ENCODE measurements at regions not wholly inside any gene's neighbourhood (a gene's known extent, or its start where the extent isn't known, plus 50 kb on each side); places are given as distances from the start of the nearest gene placed in this dataset.

DNA sequence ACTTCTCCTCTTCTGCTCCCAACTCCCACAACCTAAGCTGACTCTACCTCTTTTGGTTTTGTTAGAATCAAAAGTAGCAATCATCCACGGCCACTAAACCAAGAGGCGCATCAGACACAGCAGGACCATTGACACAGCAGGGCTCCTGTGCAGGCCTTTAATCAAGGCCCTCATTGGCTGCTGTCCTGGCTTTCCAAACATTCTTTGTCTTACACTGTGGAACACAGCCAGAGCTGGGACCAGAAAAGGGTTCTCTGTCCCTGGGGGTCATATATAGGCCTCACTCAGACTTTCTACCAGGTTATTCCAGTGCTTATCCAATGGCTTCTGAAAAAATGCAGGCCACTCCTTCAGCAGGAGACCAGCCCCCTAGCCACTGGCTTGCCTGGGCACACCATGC lies 212.7 kb upstream of the NTM start:
- H3K4me3 Mint-ChIP-seq (ENCODE audit: unreplicated experiment): no peak overlapping the region
- TF ChIP-seq CTCF (IDR thresholded peaks at IDR 0.05; ENCODE audit: insufficient read depth in 1 of 2, low read depth in 1 of 2, low read length in 1 of 2, severe bottlenecking in 1 of 2, unreplicated experiment in 1 of 2): no peak
- intact Hi-C loops (cut with micrococcal nuclease; ENCODE audit: unreplicated experiment): no loop called here
- H3K36me3 ChIP-seq (ENCODE audit: control insufficient read depth, insufficient read depth, low read length): no peaks in the 10 kb centered on the region
- no peaks in the 10 kb centered on the region for H3K4me1 Mint-ChIP-seq (ENCODE audit: low read depth, unreplicated experiment)
- no peaks in the 10 kb centered on the region for H3K36me3 Mint-ChIP-seq (ENCODE audit: insufficient read depth, unreplicated experiment)
- DNase-seq: no peak
- no peaks in the 10 kb centered on the region for H3K9me3 Mint-ChIP-seq (ENCODE audit: unreplicated experiment)
- no peaks in the 10 kb centered on the region for H3K4me1 ChIP-seq
- ChIA-PET POLR2A (no interaction called here), CTCF (no interaction called here)
- H3K27me3 ChIP-seq (replicated peaks; ENCODE audit: control insufficient read depth, insufficient read depth, low read length): 0 out of 2 replicates have a peak, but pooled peaks cover 2% of the 10 kb centered on the region
- H3K9me3 ChIP-seq: no peaks in the 10 kb centered on the region
- no peak overlapping the region for H3K4me3 ChIP-seq (ENCODE audit: low read depth, low read length)
- peaks cover 34% of the 10 kb centered on the region for H3K27me3 Mint-ChIP-seq (ENCODE audit: insufficient read depth, unreplicated experiment)
- H3K27ac Mint-ChIP-seq (ENCODE audit: unreplicated experiment): no peak overlapping the region
- BruUV-seq (replicated peaks): no TSS peak

- CTCF ChIA-PET: no interaction called here
- Histone ChIP-seq H3K9me3 (no peaks in the 10 kb centered on the region), H3K27me3 (replicated peaks; ENCODE audit: control insufficient read depth, insufficient read depth, low read length) (0 out of 2 replicates have a peak, but pooled peaks cover 2% of the 10 kb centered on the region), H3K36me3 (ENCODE audit: control insufficient read depth, insufficient read depth, low read length) (no peaks in the 10 kb centered on the region), H3K4me1 (no peaks in the 10 kb centered on the region), H3K4me3 (ENCODE audit: low read depth, low read length) (no peak overlapping the region)
- Mint-ChIP-seq H3K4me3 (ENCODE audit: unreplicated experiment) (no peak overlapping the region), H3K27ac (ENCODE audit: unreplicated experiment) (no peak overlapping the region), H3K4me1 (ENCODE audit: low read depth, unreplicated experiment) (no peaks in the 10 kb centered on the region), H3K9me3 (ENCODE audit: unreplicated experiment) (no peaks in the 10 kb centered on the region), H3K27me3 (ENCODE audit: insufficient read depth, unreplicated experiment) (peaks cover 27% of the 10 kb centered on the region), H3K36me3 (ENCODE audit: insufficient read depth, unreplicated experiment) (no peaks in the 10 kb centered on the region)
- no TSS peak for BruUV-seq (replicated peaks)
- no peak for DNase-seq
- POLR2A ChIA-PET: no interaction called here
- TF ChIP-seq CTCF (IDR thresholded peaks at IDR 0.05; ENCODE audit: insufficient read depth in 1 of 2, low read depth in 1 of 2, low read length in 1 of 2, severe bottlenecking in 1 of 2, unreplicated experiment in 1 of 2): no peak
- intact Hi-C loops (cut with micrococcal nuclease; ENCODE audit: unreplicated experiment): no loop called here
Observed at GRCh38 chr11:131160846-131161245, 209.6 kb upstream of the NTM start.

- H3K9me3 Mint-ChIP-seq (ENCODE audit: unreplicated experiment): no peaks in the 10 kb centered on the region
- no peak for DNase-seq
- no peaks in the 10 kb centered on the region for H3K4me1 ChIP-seq
- H3K9me3 ChIP-seq: no peaks in the 10 kb centered on the region
- CTCF ChIA-PET: no interaction called here
- intact Hi-C loops (cut with micrococcal nuclease; ENCODE audit: unreplicated experiment): no loop called here
- H3K4me3 Mint-ChIP-seq (ENCODE audit: unreplicated experiment): no peak overlapping the region
- no peak overlapping the region for H3K4me3 ChIP-seq (ENCODE audit: low read depth, low read length)
- no TSS peak for BruUV-seq (replicated peaks)
- H3K27ac Mint-ChIP-seq (ENCODE audit: unreplicated experiment): no peak overlapping the region
- no peaks in the 10 kb centered on the region for H3K4me1 Mint-ChIP-seq (ENCODE audit: low read depth, unreplicated experiment)
- POLR2A ChIA-PET: no interaction called here
- H3K36me3 ChIP-seq (ENCODE audit: control insufficient read depth, insufficient read depth, low read length): no peaks in the 10 kb centered on the region
- H3K36me3 Mint-ChIP-seq (ENCODE audit: insufficient read depth, unreplicated experiment): no peaks in the 10 kb centered on the region
- H3K27me3 ChIP-seq (replicated peaks; ENCODE audit: control insufficient read depth, insufficient read depth, low read length): 0 out of 2 replicates have a peak, but pooled peaks cover 2% of the 10 kb centered on the region
- H3K27me3 Mint-ChIP-seq (ENCODE audit: insufficient read depth, unreplicated experiment): peaks cover 24% of the 10 kb centered on the region
- no peak for TF ChIP-seq CTCF (IDR thresholded peaks at IDR 0.05; ENCODE audit: insufficient read depth in 1 of 2, low read depth in 1 of 2, low read length in 1 of 2, severe bottlenecking in 1 of 2, unreplicated experiment in 1 of 2)
Observed at GRCh38 chr11:131163613-131164012, 206.8 kb upstream of the NTM start.
